ENCODE measurements at regions not wholly inside any gene's neighbourhood (a gene's known extent, or its start where the extent isn't known, plus 50 kb on each side); places are given as distances from the start of the nearest gene placed in this dataset.

DNA sequence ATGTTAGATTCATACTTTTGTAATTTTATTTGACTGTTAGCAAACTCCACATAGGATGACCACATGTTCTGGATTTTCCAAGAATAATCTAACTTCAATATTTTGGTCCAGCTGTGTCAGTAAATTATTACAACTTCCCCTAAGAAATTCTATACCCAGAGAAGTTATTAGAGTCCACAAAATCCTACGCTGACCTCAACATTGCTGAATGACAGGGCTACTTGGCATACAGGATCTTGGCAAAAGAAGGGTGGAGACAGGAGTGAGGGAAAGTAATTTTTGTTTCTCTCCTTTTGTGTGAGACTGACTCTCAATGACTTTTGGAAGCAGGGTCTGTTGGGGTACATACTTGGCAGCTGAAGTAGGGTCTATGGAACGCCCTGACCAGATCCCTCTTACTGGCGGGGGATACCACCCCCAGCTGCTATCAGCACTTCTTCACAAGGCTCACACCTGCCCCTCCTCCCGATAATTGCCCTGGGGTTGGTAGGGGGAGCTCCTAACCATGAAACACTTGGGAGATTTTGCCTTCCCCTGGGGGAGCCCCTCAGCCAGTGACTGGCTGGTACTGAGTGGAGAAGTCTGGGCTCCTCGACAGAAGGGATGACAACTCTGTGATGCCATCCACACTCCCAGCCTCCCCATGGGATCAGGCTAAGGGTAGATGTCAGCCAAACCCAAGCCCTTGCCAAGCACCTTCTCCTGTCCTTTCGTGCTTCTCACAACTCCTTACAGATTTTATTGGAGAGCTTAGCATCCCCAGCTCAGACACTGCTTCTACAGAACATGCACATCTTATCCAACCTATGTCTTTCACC is 110.6 kb upstream of the FHL2 start:
- Histone ChIP-seq H3K79me2 (ENCODE audit: insufficient read depth, low read length) (no peaks in the 10 kb centered on the region), H3K9me3 (ENCODE audit: control insufficient read depth in 1 of 2, insufficient read depth in 1 of 2, low read depth in 1 of 2, low read length in 2 of 2) (no peaks in the 10 kb centered on the region), H4K20me1 (ENCODE audit: insufficient read depth) (no peaks in the 10 kb centered on the region), H3K4me2 (ENCODE audit: low read length) (no peak overlapping the region), H3K9me2 (ENCODE audit: insufficient read depth) (no peaks in the 10 kb centered on the region), H3K4me1 (ENCODE audit: control insufficient read depth in 1 of 2, insufficient read depth in 2 of 2, low read length in 2 of 2) (peaks cover 6 to 10% of the 10 kb centered on the region in 2 experiments; a peak in 3 of 4 replicates), H2AFZ (ENCODE audit: low read depth, low read length, poor library complexity, severe bottlenecking) (no peak overlapping the region), H3K27me3 (ENCODE audit: insufficient read depth, low read length) (0 out of 2 replicates have a peak, but pooled peaks cover 4% of the 10 kb centered on the region), H3K9ac (ENCODE audit: low read length) (no peak overlapping the region), H3K27ac (ENCODE audit: low read depth, low read length) (no peak overlapping the region), H3K36me3 (ENCODE audit: control insufficient read depth in 1 of 2, insufficient read depth in 2 of 2, low read length in 2 of 2) (no peaks in the 10 kb centered on the region), H3K4me3 (replicated peaks in 1 of 2; ENCODE audit: low read depth in 1 of 2, low read length in 2 of 2) (no peak overlapping the region)
- BruUV-seq (replicated peaks): no TSS peak
- no peak for DNase-seq (ENCODE audit: low read depth, low spot score)
- intact Hi-C loops (cut with micrococcal nuclease): no loop called here
- CTCF ChIA-PET: no interaction called here
- POLR2A ChIA-PET: no interaction called here
- RAD21 ChIA-PET (ENCODE audit: low non-redundant PET in 1 of 2, low total read pairs in 2 of 2, uncharacterized antibody in 2 of 2, unreplicated experiment in 2 of 2): no interaction called here
- no peak for ATAC-seq
- TF ChIP-seq POLR2A (IDR thresholded peaks at IDR 0.05; ENCODE audit: borderline replicate concordance, extremely low read depth, insufficient read depth, insufficient read length) (no peak), TCF7L2 (IDR thresholded peaks at IDR 0.05; ENCODE audit: borderline replicate concordance, extremely low read depth, insufficient read depth, insufficient read length) (no peak), ZFX (IDR thresholded peaks at IDR 0.05) (no peak), EZH2phosphoT487 (IDR thresholded peaks at IDR 0.05; ENCODE audit: borderline replicate concordance) (no peak), YY1 (IDR thresholded peaks at IDR 0.05; ENCODE audit: extremely low read depth, insufficient replicate concordance, low read depth, low read length) (no peak), EGR1 (IDR thresholded peaks at IDR 0.05; ENCODE audit: low read depth) (no peak), RAD21 (IDR thresholded peaks at IDR 0.05; ENCODE audit: low read depth) (no peak), SP1 (IDR thresholded peaks at IDR 0.05; ENCODE audit: low read depth) (no peak), SIN3A (IDR thresholded peaks at IDR 0.05; ENCODE audit: low read depth) (no peak), JUND (IDR thresholded peaks at IDR 0.05) (no peak), CBX3 (IDR thresholded peaks at IDR 0.05; ENCODE audit: low read depth) (no peak), CEBPB (IDR thresholded peaks at IDR 0.05; ENCODE audit: low read depth) (no peak), ELF1 (IDR thresholded peaks at IDR 0.05; ENCODE audit: borderline replicate concordance, low read depth) (no peak), EZH2 (IDR thresholded peaks at IDR 0.05) (no peak), SRF (IDR thresholded peaks at IDR 0.05; ENCODE audit: low read depth) (no peak)
- TF ChIP-seq, protein P1, sequence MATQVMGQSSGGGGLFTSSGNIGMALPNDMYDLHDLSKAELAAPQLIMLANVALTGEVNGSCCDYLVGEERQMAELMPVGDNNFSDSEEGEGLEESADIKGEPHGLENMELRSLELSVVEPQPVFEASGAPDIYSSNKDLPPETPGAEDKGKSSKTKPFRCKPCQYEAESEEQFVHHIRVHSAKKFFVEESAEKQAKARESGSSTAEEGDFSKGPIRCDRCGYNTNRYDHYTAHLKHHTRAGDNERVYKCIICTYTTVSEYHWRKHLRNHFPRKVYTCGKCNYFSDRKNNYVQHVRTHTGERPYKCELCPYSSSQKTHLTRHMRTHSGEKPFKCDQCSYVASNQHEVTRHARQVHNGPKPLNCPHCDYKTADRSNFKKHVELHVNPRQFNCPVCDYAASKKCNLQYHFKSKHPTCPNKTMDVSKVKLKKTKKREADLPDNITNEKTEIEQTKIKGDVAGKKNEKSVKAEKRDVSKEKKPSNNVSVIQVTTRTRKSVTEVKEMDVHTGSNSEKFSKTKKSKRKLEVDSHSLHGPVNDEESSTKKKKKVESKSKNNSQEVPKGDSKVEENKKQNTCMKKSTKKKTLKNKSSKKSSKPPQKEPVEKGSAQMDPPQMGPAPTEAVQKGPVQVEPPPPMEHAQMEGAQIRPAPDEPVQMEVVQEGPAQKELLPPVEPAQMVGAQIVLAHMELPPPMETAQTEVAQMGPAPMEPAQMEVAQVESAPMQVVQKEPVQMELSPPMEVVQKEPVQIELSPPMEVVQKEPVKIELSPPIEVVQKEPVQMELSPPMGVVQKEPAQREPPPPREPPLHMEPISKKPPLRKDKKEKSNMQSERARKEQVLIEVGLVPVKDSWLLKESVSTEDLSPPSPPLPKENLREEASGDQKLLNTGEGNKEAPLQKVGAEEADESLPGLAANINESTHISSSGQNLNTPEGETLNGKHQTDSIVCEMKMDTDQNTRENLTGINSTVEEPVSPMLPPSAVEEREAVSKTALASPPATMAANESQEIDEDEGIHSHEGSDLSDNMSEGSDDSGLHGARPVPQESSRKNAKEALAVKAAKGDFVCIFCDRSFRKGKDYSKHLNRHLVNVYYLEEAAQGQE (IDR thresholded peaks at IDR 0.05; ENCODE audit: low read depth): no peak
- TF ChIP-seq, protein P2, sequence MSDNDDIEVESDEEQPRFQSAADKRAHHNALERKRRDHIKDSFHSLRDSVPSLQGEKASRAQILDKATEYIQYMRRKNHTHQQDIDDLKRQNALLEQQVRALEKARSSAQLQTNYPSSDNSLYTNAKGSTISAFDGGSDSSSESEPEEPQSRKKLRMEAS (IDR thresholded peaks at IDR 0.05): no peak
- TF ChIP-seq, protein P3, sequence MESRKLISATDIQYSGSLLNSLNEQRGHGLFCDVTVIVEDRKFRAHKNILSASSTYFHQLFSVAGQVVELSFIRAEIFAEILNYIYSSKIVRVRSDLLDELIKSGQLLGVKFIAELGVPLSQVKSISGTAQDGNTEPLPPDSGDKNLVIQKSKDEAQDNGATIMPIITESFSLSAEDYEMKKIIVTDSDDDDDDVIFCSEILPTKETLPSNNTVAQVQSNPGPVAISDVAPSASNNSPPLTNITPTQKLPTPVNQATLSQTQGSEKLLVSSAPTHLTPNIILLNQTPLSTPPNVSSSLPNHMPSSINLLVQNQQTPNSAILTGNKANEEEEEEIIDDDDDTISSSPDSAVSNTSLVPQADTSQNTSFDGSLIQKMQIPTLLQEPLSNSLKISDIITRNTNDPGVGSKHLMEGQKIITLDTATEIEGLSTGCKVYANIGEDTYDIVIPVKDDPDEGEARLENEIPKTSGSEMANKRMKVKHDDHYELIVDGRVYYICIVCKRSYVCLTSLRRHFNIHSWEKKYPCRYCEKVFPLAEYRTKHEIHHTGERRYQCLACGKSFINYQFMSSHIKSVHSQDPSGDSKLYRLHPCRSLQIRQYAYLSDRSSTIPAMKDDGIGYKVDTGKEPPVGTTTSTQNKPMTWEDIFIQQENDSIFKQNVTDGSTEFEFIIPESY (IDR thresholded peaks at IDR 0.05; ENCODE audit: extremely low read depth, insufficient replicate concordance, low read length): no peak
- TF ChIP-seq, protein P4, sequence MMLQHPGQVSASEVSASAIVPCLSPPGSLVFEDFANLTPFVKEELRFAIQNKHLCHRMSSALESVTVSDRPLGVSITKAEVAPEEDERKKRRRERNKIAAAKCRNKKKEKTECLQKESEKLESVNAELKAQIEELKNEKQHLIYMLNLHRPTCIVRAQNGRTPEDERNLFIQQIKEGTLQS (IDR thresholded peaks at IDR 0.05): no peak
- TF ChIP-seq, protein P5, sequence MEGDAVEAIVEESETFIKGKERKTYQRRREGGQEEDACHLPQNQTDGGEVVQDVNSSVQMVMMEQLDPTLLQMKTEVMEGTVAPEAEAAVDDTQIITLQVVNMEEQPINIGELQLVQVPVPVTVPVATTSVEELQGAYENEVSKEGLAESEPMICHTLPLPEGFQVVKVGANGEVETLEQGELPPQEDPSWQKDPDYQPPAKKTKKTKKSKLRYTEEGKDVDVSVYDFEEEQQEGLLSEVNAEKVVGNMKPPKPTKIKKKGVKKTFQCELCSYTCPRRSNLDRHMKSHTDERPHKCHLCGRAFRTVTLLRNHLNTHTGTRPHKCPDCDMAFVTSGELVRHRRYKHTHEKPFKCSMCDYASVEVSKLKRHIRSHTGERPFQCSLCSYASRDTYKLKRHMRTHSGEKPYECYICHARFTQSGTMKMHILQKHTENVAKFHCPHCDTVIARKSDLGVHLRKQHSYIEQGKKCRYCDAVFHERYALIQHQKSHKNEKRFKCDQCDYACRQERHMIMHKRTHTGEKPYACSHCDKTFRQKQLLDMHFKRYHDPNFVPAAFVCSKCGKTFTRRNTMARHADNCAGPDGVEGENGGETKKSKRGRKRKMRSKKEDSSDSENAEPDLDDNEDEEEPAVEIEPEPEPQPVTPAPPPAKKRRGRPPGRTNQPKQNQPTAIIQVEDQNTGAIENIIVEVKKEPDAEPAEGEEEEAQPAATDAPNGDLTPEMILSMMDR (IDR thresholded peaks at IDR 0.05 in 2 of 3, conservative IDR thresholded peaks at IDR 0.05 in 1 of 3; ENCODE audit: borderline replicate concordance in 1 of 3, insufficient read depth in 1 of 3, low read depth in 2 of 3, low read length in 2 of 3): no peak

Data from HCT116 (cell line).